Ishikawa (cell line): ENCODE measurements at regions not wholly inside any gene's neighbourhood (a gene's known extent, or its start where the extent isn't known, plus 50 kb on each side); places are given as distances from the start of the nearest gene placed in this dataset.

Source experiments
- EGR1 ChIP-seq: IDR thresholded peaks from 2 replicates; pipeline ENCODE4 v1.6.1; 2012
- FOXM1 ChIP-seq: IDR thresholded peaks from 2 replicates; pipeline ENCODE4 v1.6.1; 2012; ENCODE audit warnings: low read depth, borderline replicate concordance
- MAX ChIP-seq: IDR thresholded peaks from 2 replicates; pipeline ENCODE4 v1.6.1; 2012
- RAD21 ChIP-seq: IDR thresholded peaks from 2 replicates; pipeline ENCODE4 v1.6.1; 2012; ENCODE audit warnings: low read depth
- ZBTB7A ChIP-seq: IDR thresholded peaks from 2 replicates; pipeline ENCODE4 v1.6.1; 2012; ENCODE audit warnings: low read depth

GRCh38 chr3:146883288-146883687, 278.1 kb upstream of the PLSCR5 start:
- no peak for TF ChIP-seq FOXM1
- TF ChIP-seq MAX = no peak
- TF ChIP-seq EGR1 = no peak
- TF ChIP-seq RAD21 = no peak
- no peak for TF ChIP-seq ZBTB7A
